Ovary (tissue), 7 donors: ENCODE measurements at regions not wholly inside any gene's neighbourhood (a gene's known extent, or its start where the extent isn't known, plus 50 kb on each side); places are given as distances from the start of the nearest gene placed in this dataset.

Source experiments
- DNase-seq, 5 donors: peaks; one replicate each; pipeline ENCODE4 v3.0.0-alpha.2; 2019 to 2020
- H3K27ac ChIP-seq, 2 donors: fragments of 200-600 bp; one replicate each; pipeline versions ENCODE4 v1.5.1 to v1.8.0; 2019 to 2022
- H3K27me3 ChIP-seq: fragments of 200-600 bp; one replicate; pipeline ENCODE4 v1.8.0; 2022
- H3K36me3 ChIP-seq: fragments of 200-600 bp; sonication (generic); one replicate; pipeline ENCODE4 v1.5.1; 2019
- H3K4me1 ChIP-seq: one replicate; pipeline ENCODE4 v1.8.1; 2013; ENCODE audit warnings: mild to moderate bottlenecking, moderate library complexity; ENCODE audit not compliant: insufficient read depth
- H3K4me3 ChIP-seq: fragments of 200-600 bp; sonication (generic); one replicate; pipeline ENCODE4 v1.5.1; 2017
- H3K9me3 ChIP-seq, 2 donors: fragments of 200-600 bp in 1 of 2; sonication (generic) in 1 of 2; one replicate each; pipeline versions ENCODE4 v1.5.1 to v1.8.1; 2013 to 2019; ENCODE audit warnings: mild to moderate bottlenecking in 1 of 2, moderate library complexity in 1 of 2
- EP300 ChIP-seq: sonication (generic); formaldehyde crosslinking; IDR thresholded peaks from one replicate; pipeline ENCODE4 v1.6.1; 2017; ENCODE audit warnings: antibody characterized with exemption
- POLR2A ChIP-seq: fragments of 450-650 bp; IDR thresholded peaks from one replicate; pipeline ENCODE4 v1.6.1; 2017; ENCODE audit warnings: antibody characterized with exemption, mild to moderate bottlenecking, moderate library complexity
- WGBS, 3 donors: extraction: QIAGEN DNeasy Blood & Tissue Kit in 1 of 3; methylation state at CpG; one replicate each; pipeline versions ENCODE4 v1.1.5 to v1.1.7; 2013 to 2017; 5-methylcytosine and 5-hydroxymethylcytosine counted together
- intact Hi-C, 4 donors: fragments of 100-400 bp; cut with DNase I; formaldehyde crosslinking; loops; one replicate each; pipeline versions ENCODE4 v1.11.0 to v1.15.1; 2022 to 2023
- TF ChIP-seq, protein P1 (sequence below), 3 donors: fragments of 450-650 bp in 2 of 3; fragments of 200-600 bp in 1 of 3; IDR thresholded peaks; one replicate each; pipeline versions ENCODE4 v1.5.1 to v1.8.0; 2016 to 2022; ENCODE audit warnings: antibody characterized with exemption in 3 of 3, mild to moderate bottlenecking in 1 of 3
- donor health status: DM: no; HTN: no; CAD: no; lungs with moderate emphysema.
- donor health status: DM: no; HTN: no; CAD: no.
- donor health status: Bipolar disorder and iron deficiency.
- donor health status: DM: no; HTN: no; CAD: no.
- donor health status: DM: yes; HTN: yes; CAD: no.

DNA sequence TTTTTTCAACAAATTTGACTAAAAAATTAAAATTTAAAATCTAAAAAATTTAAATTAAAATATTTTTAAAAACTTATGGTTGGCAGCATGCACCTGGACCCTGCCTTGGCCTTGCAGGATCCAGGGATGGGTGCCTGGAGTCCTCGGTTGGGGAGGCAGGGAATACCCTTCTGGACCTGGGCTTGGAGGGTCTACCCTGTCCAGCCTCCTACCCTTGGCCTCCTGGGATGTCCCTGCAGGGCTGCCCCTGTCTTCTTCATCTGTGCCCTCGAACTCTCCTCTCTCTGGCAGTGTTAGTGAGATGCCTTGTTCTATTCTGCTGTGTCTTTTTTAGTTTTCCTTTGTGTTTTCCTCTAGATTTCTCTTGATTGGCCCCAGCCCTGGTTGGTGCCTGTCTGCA, 68.9 kb upstream of the HAAO start:
- Histone ChIP-seq H3K9me3 (no peaks in the 10 kb centered on the region), H3K27ac (no peak overlapping the region), H3K36me3 (no peaks in the 10 kb centered on the region), H3K27me3 (no peaks in the 10 kb centered on the region), H3K4me1 (no peaks in the 10 kb centered on the region), H3K4me3 (no peak overlapping the region)
- peak in 1 of 5 donors; percentile 16 for DNase-seq
- 92 to 97% (median 93%) methylated on average over 2 of the region's 2 CpGs for WGBS, 3 donors
- TF ChIP-seq POLR2A: no peak
- TF ChIP-seq, protein P1, sequence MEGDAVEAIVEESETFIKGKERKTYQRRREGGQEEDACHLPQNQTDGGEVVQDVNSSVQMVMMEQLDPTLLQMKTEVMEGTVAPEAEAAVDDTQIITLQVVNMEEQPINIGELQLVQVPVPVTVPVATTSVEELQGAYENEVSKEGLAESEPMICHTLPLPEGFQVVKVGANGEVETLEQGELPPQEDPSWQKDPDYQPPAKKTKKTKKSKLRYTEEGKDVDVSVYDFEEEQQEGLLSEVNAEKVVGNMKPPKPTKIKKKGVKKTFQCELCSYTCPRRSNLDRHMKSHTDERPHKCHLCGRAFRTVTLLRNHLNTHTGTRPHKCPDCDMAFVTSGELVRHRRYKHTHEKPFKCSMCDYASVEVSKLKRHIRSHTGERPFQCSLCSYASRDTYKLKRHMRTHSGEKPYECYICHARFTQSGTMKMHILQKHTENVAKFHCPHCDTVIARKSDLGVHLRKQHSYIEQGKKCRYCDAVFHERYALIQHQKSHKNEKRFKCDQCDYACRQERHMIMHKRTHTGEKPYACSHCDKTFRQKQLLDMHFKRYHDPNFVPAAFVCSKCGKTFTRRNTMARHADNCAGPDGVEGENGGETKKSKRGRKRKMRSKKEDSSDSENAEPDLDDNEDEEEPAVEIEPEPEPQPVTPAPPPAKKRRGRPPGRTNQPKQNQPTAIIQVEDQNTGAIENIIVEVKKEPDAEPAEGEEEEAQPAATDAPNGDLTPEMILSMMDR (IDR thresholded peaks at IDR 0.05): no peak
- no peak for TF ChIP-seq EP300
- intact Hi-C loops: loop anchor here in 1 of 4 donors (10.0 kb wide), 1 partner anchor 73 kb away; no protein-coding TSS in a partner anchor

DNA sequence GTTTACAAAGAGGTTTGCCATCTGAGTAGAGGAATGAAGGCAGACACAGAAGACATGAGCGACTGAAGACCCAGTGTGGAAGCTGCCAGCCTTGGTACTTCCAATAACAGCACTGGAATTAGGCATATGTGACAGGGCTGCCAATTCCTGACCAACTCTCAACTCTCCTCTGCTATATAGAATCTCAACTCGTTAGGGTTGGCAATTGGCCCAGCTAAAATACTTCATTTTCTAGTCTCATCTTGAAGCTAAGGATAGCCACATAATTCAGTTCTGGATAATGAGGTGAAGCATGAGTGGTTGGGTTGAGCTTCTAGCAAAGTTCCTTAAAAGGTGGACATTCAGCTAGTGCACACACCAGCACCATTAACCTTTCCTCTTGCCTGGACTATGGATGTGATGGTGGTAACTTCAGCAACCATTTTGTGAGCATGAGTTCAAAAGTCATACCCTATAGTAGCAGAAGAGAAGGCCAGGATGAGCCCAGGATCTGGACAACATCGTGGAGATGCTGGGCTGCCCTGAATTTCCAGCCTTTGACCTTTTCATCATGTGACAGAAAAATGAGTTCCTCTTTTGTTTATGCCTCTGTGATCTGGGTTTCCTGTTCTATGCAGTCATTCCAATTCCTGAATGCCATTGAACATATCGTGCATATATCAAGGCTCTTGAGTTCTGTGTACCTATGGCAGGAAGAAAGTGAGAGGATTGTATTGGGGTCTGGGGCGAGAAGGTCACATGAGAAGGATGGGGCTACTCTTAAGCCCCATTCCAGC, 68.1 kb upstream of the HAAO start:
- no peak for DNase-seq
- Histone ChIP-seq H3K4me3 (no peak overlapping the region), H3K27ac (no peak overlapping the region), H3K27me3 (no peaks in the 10 kb centered on the region), H3K4me1 (no peaks in the 10 kb centered on the region), H3K36me3 (no peaks in the 10 kb centered on the region), H3K9me3 (no peaks in the 10 kb centered on the region)
- 75 to 80% (median 77%) methylated on average over 5 of the region's 5 CpGs for WGBS, 3 donors
- TF ChIP-seq, protein P1 (IDR thresholded peaks at IDR 0.05): no peak
- no peak for TF ChIP-seq POLR2A
- intact Hi-C loops: loop anchor here in 1 of 4 donors (10.0 kb wide), 1 partner anchor 74 kb away; no protein-coding TSS in a partner anchor

DNA sequence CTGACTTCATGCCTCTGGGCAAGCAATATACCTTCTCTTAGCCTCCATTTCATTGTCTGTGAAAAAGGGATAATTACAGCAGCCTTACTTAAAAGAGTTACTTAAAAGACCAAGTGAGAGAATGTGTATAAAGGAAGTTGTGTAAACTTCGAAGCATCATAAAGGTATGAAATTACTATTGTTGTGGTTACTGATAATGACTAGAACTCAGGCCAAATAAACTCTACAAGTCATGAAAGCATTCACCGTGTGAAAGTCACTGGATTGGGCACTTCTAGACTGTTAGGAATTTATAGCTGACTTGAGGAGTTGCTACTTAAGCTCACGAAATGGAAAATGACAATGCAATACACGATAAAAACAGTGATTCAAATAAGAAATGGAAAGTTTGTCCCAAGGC, 67.4 kb upstream of the HAAO start:
- Histone ChIP-seq H3K9me3 (no peaks in the 10 kb centered on the region), H3K27ac (no peak overlapping the region), H3K4me3 (no peak overlapping the region), H3K27me3 (no peaks in the 10 kb centered on the region), H3K36me3 (no peaks in the 10 kb centered on the region), H3K4me1 (no peaks in the 10 kb centered on the region)
- TF ChIP-seq POLR2A (no peak), EP300 (no peak)
- TF ChIP-seq, protein P1 (IDR thresholded peaks at IDR 0.05): no peak
- DNase-seq: no peak
- intact Hi-C loops: loop anchor here in 2 of 4 donors (10.0 kb wide), 3 partner anchors 75 to 375 kb away; partner anchors contain the start of gene ZFP36L2 (in 1 of the 2)
- WGBS, 3 donors: 59 to 76% (median 73%) methylated on average over 4 of the region's 4 CpGs

- no peak overlapping the region for H3K4me3 ChIP-seq
- 41 to 66% (median 46%) methylated on average over 2 of the region's 2 CpGs for WGBS, 3 donors
- intact Hi-C loops: loop anchor here in 2 of 4 donors (10.0 kb wide), 2 partner anchors 366 to 376 kb away; partner anchors contain the start of gene ZFP36L2 (in 1 of the 2)
- H3K4me1 ChIP-seq: peaks cover 7% of the 10 kb centered on the region
- TF ChIP-seq, protein P1 (IDR thresholded peaks at IDR 0.05): peak; percentile 54 to 86 (median 73)
- TF ChIP-seq EP300 (no peak), POLR2A (no peak)
- no peaks in the 10 kb centered on the region for H3K9me3 ChIP-seq
- H3K27me3 ChIP-seq: no peaks in the 10 kb centered on the region
- H3K36me3 ChIP-seq: no peaks in the 10 kb centered on the region
- H3K27ac ChIP-seq: no peak overlapping the region
- peak in 3 of 5 donors; percentile 58 to 69 (median 63) for DNase-seq
Observed at GRCh38 chr2:42859006-42859552, 66.7 kb upstream of the HAAO start.
